ENCODE measurements at regions not wholly inside any gene's neighbourhood (a gene's known extent, or its start where the extent isn't known, plus 50 kb on each side); places are given as distances from the start of the nearest gene placed in this dataset.

- TF ChIP-seq CTCF (IDR thresholded peaks at IDR 0.05) (no peak), POLR2A (IDR thresholded peaks at IDR 0.05) (no peak)
Observed at GRCh38 chr6:163954088-163954775, 539.7 kb downstream of the QKI start.

Data from tibial nerve (tissue), 3 donors.